ENCODE measurements at regions not wholly inside any gene's neighbourhood (a gene's known extent, or its start where the extent isn't known, plus 50 kb on each side); places are given as distances from the start of the nearest gene placed in this dataset.

DNA sequence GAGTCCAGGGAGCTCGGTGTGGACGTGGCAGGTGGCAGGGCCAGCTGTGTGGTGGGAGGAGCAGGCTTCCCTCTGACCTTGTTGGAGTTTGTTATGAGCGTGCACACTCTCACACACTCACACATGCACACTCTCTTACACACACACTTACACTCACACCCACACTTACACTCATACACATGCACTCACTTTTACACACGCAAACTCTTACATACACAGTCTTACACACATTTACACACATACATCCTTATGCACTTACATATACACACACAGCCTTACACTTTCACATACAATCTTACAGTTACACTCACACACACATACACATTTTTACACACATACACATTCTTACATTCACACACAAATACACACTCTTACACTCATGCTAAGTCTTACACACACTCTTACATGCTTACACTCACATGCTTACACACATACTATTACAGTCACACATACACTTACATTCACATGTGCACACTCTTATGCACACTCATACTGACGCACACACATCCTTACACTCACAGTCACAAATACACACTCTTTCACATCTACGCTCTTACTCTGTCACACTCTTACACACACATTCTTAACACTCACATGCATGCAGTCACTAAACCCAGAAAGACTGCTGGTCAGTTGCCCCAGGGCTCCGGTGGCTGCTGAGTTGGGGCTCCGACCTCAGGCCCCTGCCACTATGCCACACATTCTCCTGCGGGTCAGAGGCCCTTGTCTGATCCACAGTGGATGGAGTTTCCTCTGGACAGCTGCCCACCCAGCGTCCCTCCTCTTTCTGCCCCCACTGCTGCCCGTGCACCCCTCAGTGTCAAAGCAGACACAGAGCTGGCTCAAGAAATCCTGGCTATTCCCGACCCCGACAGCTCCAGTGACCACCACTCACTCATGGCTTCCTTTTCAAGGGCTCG lies 95.8 kb downstream of the ADRA2C start:
- H3K27ac ChIP-seq = no peak overlapping the region
- TF ChIP-seq, protein P1, sequence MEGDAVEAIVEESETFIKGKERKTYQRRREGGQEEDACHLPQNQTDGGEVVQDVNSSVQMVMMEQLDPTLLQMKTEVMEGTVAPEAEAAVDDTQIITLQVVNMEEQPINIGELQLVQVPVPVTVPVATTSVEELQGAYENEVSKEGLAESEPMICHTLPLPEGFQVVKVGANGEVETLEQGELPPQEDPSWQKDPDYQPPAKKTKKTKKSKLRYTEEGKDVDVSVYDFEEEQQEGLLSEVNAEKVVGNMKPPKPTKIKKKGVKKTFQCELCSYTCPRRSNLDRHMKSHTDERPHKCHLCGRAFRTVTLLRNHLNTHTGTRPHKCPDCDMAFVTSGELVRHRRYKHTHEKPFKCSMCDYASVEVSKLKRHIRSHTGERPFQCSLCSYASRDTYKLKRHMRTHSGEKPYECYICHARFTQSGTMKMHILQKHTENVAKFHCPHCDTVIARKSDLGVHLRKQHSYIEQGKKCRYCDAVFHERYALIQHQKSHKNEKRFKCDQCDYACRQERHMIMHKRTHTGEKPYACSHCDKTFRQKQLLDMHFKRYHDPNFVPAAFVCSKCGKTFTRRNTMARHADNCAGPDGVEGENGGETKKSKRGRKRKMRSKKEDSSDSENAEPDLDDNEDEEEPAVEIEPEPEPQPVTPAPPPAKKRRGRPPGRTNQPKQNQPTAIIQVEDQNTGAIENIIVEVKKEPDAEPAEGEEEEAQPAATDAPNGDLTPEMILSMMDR (conservative IDR thresholded peaks at IDR 0.05) = no peak
- TF ChIP-seq ZFX (IDR thresholded peaks at IDR 0.05) = no peak

DNA sequence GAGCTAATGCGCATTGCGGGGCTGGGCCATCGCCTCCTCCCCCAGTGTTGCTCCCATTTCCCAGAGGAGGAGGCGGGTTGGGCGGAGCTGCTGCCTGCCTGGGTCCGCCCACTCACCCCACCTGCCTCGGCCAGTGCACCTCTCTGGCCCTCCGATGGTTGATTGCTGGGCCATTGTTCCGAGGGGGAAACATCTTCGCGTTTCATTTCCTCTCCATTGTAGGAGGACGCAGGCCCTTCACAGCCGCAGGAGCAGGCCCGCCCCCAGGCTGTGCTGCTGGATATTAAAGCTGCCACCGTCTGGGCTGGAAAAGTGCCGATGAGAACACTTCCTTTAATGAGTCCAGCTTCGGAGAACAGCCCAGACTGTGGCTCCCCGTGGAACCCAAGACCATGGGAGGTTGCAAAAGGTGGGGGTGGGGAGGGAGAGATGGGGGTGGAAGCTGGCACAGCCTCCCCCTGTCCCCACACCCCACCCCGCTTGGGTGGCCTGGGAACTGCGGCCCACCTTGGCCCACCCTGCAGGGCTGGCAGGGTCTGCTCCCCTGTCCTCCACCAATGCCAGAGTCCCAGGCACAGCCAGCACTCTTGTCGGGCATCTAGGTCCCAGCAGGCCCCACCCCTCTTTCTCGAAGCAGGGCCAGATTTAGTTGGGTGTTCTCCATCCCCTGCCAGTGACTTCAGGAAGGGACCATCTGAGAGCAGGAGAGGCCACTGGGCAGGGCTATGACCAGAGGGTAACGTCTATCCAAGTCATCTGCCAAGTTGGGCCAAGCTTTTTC lies 96.6 kb downstream of the ADRA2C start:
- H3K27ac ChIP-seq = no peak overlapping the region
- TF ChIP-seq, protein P1 (conservative IDR thresholded peaks at IDR 0.05) = no peak
- TF ChIP-seq ZFX (IDR thresholded peaks at IDR 0.05) = no peak

DNA sequence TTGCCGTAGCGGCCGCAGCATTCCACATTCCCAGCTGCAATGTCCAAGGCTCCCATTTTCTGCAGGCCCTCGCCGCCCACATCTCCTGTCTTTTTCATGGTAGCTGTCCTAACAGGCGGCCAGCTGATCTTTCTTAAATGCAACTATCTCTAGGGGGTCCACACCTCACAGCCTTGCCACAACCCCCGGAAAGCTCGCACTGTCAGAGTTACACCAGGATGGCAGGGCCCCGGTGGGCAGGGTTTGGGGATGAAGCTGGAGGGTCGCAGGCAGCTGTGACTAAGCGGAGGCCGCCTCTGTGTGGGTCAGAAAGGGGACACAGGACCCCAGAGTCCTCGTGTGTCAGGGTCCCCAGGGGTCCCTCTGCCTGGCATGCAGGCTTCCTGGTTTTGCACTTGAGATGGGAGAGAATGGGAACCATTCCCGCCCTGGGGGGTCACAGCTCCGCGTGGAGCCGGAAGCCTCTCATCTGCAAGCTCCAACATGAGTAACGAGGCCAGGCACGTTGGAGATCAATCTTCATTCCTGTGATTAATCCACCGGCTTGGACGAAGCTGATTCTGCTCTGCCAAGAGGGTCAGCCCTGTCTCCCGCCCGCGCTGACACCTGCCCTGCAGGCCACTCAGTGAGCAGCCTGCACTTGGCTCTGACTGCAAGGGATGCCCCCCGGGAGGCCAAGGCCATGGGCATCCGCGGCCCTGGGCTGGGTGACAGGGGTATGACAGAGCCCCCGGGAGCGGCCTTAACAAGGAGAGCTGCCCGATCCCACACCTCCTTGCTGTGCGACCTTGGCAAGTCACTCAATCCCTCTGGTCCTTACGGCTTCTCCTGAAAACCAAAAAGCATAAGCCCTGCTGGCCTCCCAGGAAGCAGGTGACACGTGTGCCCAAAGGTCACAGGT lies 97.9 kb downstream of the ADRA2C start:
- H3K27ac ChIP-seq = peak overlapping the region; percentile 45
- TF ChIP-seq, protein P1 (conservative IDR thresholded peaks at IDR 0.05) = no peak
- no peak for TF ChIP-seq ZFX (IDR thresholded peaks at IDR 0.05)

DNA sequence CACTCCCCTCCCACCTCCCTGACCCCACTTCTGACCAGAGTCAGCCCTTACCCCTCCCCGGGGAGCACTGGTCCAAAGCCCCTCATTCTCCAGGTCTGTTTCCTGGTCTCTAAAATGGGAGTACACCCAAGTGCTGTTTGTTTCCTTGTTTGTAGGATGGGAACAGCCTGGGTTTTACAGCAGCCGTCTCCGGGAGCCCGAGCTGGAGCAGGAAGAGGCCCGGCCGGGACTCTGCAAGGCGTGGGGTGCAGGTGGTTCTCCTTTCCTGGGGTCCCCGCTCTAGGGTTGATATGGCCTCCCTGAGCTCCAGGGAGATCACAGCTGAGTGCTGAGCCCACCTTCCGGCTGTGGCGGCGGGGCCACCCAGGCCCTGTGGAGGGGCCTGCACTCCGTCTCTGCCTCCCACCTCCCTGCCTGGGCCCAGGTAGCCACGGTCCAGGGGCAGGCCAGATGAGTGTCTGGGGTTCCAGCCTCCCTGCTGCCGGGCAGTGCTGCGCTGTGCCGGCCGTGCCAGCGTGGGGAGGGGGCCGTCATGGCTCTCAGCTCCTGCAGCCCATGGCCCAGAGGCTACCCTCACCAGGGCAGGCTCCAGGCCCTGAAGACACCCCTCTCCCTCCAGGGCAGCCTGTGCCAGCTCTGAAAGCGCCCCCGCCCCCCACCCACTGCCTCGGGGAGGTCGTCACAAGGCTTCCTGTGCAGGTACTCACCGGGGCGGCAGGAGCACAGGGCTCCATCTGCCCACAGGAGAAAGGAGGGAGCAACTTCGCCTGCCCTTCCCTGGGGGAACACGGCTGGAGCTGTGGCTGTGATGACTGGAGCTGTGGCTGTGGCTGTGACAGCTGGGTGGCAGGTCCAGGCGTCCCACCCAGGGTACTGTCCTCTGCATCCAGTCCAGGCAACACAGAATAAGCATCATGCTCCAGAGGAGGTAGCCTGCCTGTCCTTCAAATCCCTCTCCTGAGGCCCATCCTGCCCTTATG lies 98.8 kb downstream of the ADRA2C start:
- TF ChIP-seq, protein P1 (conservative IDR thresholded peaks at IDR 0.05) = no peak
- no peak for TF ChIP-seq ZFX (IDR thresholded peaks at IDR 0.05)

DNA sequence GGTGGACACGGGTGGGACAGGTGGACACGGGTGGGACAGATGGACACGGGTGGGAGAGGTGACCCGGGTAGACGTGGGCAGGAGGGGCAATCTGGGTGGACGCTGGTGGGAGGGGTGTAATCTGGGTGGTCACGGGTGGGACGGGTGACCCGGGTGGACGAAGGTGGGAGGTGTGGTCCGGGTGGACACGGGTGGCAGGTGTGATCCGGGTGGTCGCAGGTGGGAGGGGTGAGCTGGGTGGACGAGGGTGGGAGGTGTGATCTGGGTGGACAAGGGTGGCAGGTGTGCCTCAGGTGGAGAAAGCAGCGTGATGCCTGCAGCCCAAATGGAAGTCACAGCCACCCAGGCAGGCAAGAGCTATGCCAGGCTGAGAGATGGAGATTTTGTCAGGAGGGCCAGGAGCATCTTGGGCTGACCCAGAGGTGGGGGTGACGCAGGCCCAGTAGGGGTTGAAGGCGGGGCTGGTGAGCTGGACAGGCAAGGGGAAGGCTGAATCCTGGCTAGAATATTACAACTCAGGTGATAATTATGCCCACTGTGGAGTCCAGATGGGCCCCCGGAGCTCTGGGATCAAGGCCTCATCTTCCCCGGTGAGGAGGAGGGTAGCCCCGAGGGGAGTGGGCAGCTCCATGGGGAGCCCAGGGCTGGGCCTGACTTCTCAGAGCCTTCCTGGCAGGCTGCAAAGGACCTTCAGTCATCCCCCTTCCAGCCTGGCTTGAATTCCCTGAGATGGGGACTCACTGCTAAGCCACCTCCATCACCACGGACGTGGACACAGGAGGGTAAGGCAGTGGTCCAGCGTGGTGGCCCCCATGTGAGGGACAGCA lies 100.0 kb downstream of the ADRA2C start:
- H3K27ac ChIP-seq = no peak overlapping the region
- no peak for TF ChIP-seq ZFX (IDR thresholded peaks at IDR 0.05)
- TF ChIP-seq, protein P1 (conservative IDR thresholded peaks at IDR 0.05) = no peak

More for the DNA sequence above, 98.8 kb downstream of the ADRA2C start:
- H3K27ac ChIP-seq = peak overlapping the region; percentile 45
